IMR-90 (cell line): ENCODE measurements at regions not wholly inside any gene's neighbourhood (a gene's known extent, or its start where the extent isn't known, plus 50 kb on each side); places are given as distances from the start of the nearest gene placed in this dataset.

Experiments
- ATAC-seq: fragments of 200-7000 bp; cut with Tn5 transposase; 2 replicates; pipeline ENCODE4 v1.9.1; 2020; ENCODE audit warnings: low read depth, mild to moderate bottlenecking, moderate library complexity
- BruUV-seq: library from RNA; stranded (reverse); fragments of 400-500 nt; replicated peaks from 2 replicates; lab custom pipeline; 2021; lab: Mats Ljungman, UMichigan
- CTCF ChIA-PET: fragments of 300-600 bp; formaldehyde crosslinking; extraction: SDS; loops from one replicate; lab custom pipeline; 2021; ENCODE audit warnings: antibody characterized with exemption; lab: Yijun Ruan, JAX
- POLR2A ChIA-PET: fragments of 300-600 bp; sonication (Branson Sonifier 250); formaldehyde crosslinking; loops from one replicate; lab custom pipeline; 2022; ENCODE audit warnings: antibody characterized with exemption; ENCODE audit not compliant: unreplicated experiment; lab: Charles Lee
- DNase-seq: peaks from one replicate; pipeline ENCODE4 v3.0.0; 2013
- H2AFZ ChIP-seq: replicated peaks from 2 replicates; pipeline ENCODE3; 2013; ENCODE audit warnings: low read length, mild to moderate bottlenecking; ENCODE audit not compliant: poor library complexity
- H2AK5ac ChIP-seq: 2 replicates; pipeline ENCODE4 v1.6.1; 2013; ENCODE audit warnings: low read depth, low read length, inconsistent platforms
- H2AK9ac ChIP-seq: replicated peaks from 2 replicates; pipeline ENCODE3; 2013; ENCODE audit warnings: mild to moderate bottlenecking, low read depth, low read length, moderate library complexity; ENCODE audit not compliant: poor library complexity
- H2BK120ac ChIP-seq: 2 replicates; pipeline ENCODE4 v1.6.1; 2013; ENCODE audit warnings: low read depth, low read length, inconsistent platforms
- H2BK15ac ChIP-seq: 3 replicates; pipeline ENCODE4 v1.6.1; 2013; ENCODE audit warnings: low read depth, low read length, inconsistent platforms
- H2BK20ac ChIP-seq: 2 replicates; pipeline ENCODE4 v1.6.1; 2013; ENCODE audit warnings: low read depth, mild to moderate bottlenecking, inconsistent platforms, low read length, moderate library complexity
- H2BK5ac ChIP-seq: 2 replicates; pipeline ENCODE4 v1.6.1; 2013; ENCODE audit warnings: mild to moderate bottlenecking, low read depth, low read length, inconsistent platforms; ENCODE audit not compliant: poor library complexity, severe bottlenecking
- H3K14ac ChIP-seq: replicated peaks from 2 replicates; pipeline ENCODE4 v1.6.1; 2013; ENCODE audit warnings: low read depth, low read length, inconsistent platforms
- H3K18ac ChIP-seq: 2 replicates; pipeline ENCODE4 v1.6.1; 2013; ENCODE audit warnings: low read depth, low read length, control low read depth
- H3K23ac ChIP-seq: 2 replicates; pipeline ENCODE4 v1.6.1; 2013; ENCODE audit warnings: low read depth, low read length, inconsistent platforms
- H3K27ac ChIP-seq: 2 replicates; pipeline ENCODE4 v1.5.1; 2013; ENCODE audit warnings: mild to moderate bottlenecking, control low read depth, low read length; ENCODE audit not compliant: insufficient read depth
- H3K27me3 ChIP-seq: 2 replicates; pipeline ENCODE4 v1.6.1; 2013; ENCODE audit warnings: low read length; ENCODE audit not compliant: control insufficient read depth, insufficient read depth
- H3K36me3 ChIP-seq: 2 replicates; pipeline ENCODE4 v1.6.1; 2013; ENCODE audit warnings: low read length, mixed read lengths; ENCODE audit not compliant: control insufficient read depth, insufficient read depth
- H3K4ac ChIP-seq: 2 replicates; pipeline ENCODE4 v1.6.1; 2013; ENCODE audit warnings: low read depth, low read length, inconsistent platforms
- H3K4me1 ChIP-seq: 2 replicates; pipeline ENCODE4 v1.6.1; 2013; ENCODE audit warnings: low read length, mixed read lengths; ENCODE audit not compliant: control insufficient read depth, insufficient read depth
- H3K4me2 ChIP-seq: 2 replicates; pipeline ENCODE4 v1.6.1; 2013; ENCODE audit warnings: low read depth, mild to moderate bottlenecking, control low read depth, low read length, moderate library complexity
- H3K4me3 ChIP-seq: 2 replicates; pipeline ENCODE4 v1.5.1; 2013; ENCODE audit warnings: low read depth, mild to moderate bottlenecking, control low read depth, low read length, moderate library complexity; ENCODE audit not compliant: insufficient read depth
- H3K56ac ChIP-seq: 2 replicates; pipeline ENCODE4 v1.6.1; 2013; ENCODE audit warnings: low read length, inconsistent platforms; ENCODE audit not compliant: insufficient read depth; ENCODE audit errors: extremely low read depth
- H3K79me1 ChIP-seq, 2 experiments: 2 replicates each; pipeline ENCODE4 v1.6.1; 2013; ENCODE audit warnings: low read length in 2 of 2, inconsistent platforms in 1 of 2, low read depth in 1 of 2
- H3K9ac ChIP-seq: 2 replicates; pipeline ENCODE4 v1.6.1; 2013; ENCODE audit warnings: low read depth, low read length, control low read depth
- H3K9me1 ChIP-seq: 2 replicates; pipeline ENCODE4 v1.6.1; 2013; ENCODE audit warnings: low read length, inconsistent platforms; ENCODE audit not compliant: insufficient read depth
- H3K9me3 ChIP-seq: 2 replicates; pipeline ENCODE4 v1.6.1; 2013; ENCODE audit warnings: low read length; ENCODE audit not compliant: control insufficient read depth, insufficient read depth
- H4K20me1 ChIP-seq: 2 replicates; pipeline ENCODE4 v1.6.1; 2013; ENCODE audit warnings: low read length, inconsistent platforms; ENCODE audit not compliant: insufficient read depth
- H4K5ac ChIP-seq: 2 replicates; pipeline ENCODE4 v1.6.1; 2013; ENCODE audit warnings: mild to moderate bottlenecking, low read depth, low read length, control low read depth
- H4K8ac ChIP-seq, 2 experiments: 2 replicates each; pipeline ENCODE4 v1.6.1; 2013; ENCODE audit warnings: low read depth in 2 of 2, low read length in 2 of 2, control low read depth in 1 of 2, inconsistent platforms in 1 of 2
- H4K91ac ChIP-seq: 2 replicates; pipeline ENCODE4 v1.6.1; 2013; ENCODE audit warnings: low read depth, low read length, inconsistent platforms; ENCODE audit not compliant: insufficient read depth
- BHLHE40 ChIP-seq: fragments of 150-350 bp; IDR thresholded peaks from 2 replicates; pipeline ENCODE4 v1.6.1; 2016; ENCODE audit warnings: mild to moderate bottlenecking, low read depth, low read length
- MAZ ChIP-seq: IDR thresholded peaks from 2 replicates; pipeline ENCODE4 v1.6.1; 2012; ENCODE audit warnings: low read depth, mild to moderate bottlenecking, low read length, improper control_type of control experiment, moderate library complexity, borderline replicate concordance
- RFX5 ChIP-seq: IDR thresholded peaks from 2 replicates; pipeline ENCODE4 v1.8.0; 2012; ENCODE audit warnings: low read depth, mild to moderate bottlenecking, low read length, moderate library complexity
- WGBS, 2 experiments: methylation state at CpG; one replicate each; pipeline versions ENCODE4 v1.1.5 to v1.1.7; 2013; ENCODE audit warnings: missing lambda C conversion rate in 2 of 2; ENCODE audit not compliant: insufficient read length in 1 of 2; ENCODE audit errors: extremely low coverage in 2 of 2; 5-methylcytosine and 5-hydroxymethylcytosine counted together
- dilution Hi-C: fragments of 300-500 bp; cut with HindIII; formaldehyde crosslinking; loops from one replicate; pipeline ENCODE4 v1.14.3; 2018; ENCODE audit warnings: low sequenced_read_pairs; ENCODE audit not compliant: unreplicated experiment
- in situ Hi-C: fragments of 300-500 bp; cut with MboI; formaldehyde crosslinking; loops from 3 replicates; pipeline ENCODE4 v1.14.3; 2019; ENCODE audit warnings: low sequenced_read_pairs, inconsistent platforms, mixed read lengths
- intact Hi-C: fragments of 100-400 bp; cut with micrococcal nuclease; formaldehyde crosslinking; loops from 2 replicates; pipeline ENCODE4 v1.10.0; 2022

DNA sequence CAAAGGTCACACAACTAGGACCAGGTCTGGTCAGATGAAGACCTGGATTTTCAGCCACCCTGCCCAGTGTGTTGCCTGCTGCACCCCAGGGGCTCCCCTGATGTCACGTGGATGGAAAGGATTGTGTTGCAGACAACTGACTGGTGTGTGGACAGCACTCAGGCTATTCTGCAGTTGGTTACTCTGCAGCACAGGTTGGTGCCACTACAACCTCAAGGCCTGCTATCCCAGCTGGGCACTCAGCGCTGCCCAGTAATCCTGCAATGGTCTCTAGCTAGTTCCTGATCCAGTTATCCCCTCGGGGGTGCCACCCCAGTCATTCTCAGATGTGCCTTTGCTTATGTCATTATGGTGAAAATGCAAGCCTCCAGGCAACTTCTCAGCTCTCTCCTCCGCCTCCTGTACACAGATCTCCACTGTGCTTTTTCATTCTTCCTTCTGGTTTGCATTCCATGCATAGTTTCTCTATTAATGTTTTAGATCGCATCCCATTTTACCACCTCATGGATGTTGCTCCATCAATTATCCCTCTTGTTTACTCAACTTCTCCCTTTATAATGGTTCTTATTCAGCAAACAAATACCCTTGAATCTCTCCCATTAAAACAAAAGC lies 503.2 kb upstream of the CAMK1G start:
- Histone ChIP-seq H2AFZ (no peak overlapping the region), H3K36me3 (no peaks in the 10 kb centered on the region), H3K23ac (no peak overlapping the region), H3K4me1 (no peaks in the 10 kb centered on the region), H3K9me1 (no peaks in the 10 kb centered on the region), H2BK20ac (no peak overlapping the region), H4K20me1 (no peaks in the 10 kb centered on the region), H3K56ac (no peak overlapping the region), H3K9me3 (peaks cover 3% of the 10 kb centered on the region), H3K27ac (no peak overlapping the region), H3K9ac (no peak overlapping the region), H3K4ac (no peak overlapping the region), H3K4me2 (no peak overlapping the region), H2BK15ac (no peak overlapping the region), H2BK5ac (no peak overlapping the region), H3K4me3 (no peak overlapping the region), H3K79me1 (no peaks in the 10 kb centered on the region), H4K91ac (no peak overlapping the region), H3K27me3 (no peaks in the 10 kb centered on the region), H2BK120ac (no peak overlapping the region), H2AK9ac (no peak overlapping the region), H4K8ac (no peak overlapping the region), H3K14ac (no peak overlapping the region), H2AK5ac (no peak overlapping the region), H4K5ac (no peak overlapping the region), H3K18ac (no peak overlapping the region)
- TF ChIP-seq RFX5 (no peak), BHLHE40 (no peak), MAZ (no peak)
- ChIA-PET POLR2A (no interaction called here), CTCF (no interaction called here)
- dilution Hi-C loops, result no loop called here
- in situ Hi-C loops, result no loop called here
- intact Hi-C loops, result no loop called here
- DNase-seq (no peak), ATAC-seq (no peak)
- WGBS, 2 experiments, result no CpG with 5 or more reads among the region's 5 CpGs
- no TSS peak for BruUV-seq
